ENCODE measurements at regions not wholly inside any gene's neighbourhood (a gene's known extent, or its start where the extent isn't known, plus 50 kb on each side); places are given as distances from the start of the nearest gene placed in this dataset.

DNA sequence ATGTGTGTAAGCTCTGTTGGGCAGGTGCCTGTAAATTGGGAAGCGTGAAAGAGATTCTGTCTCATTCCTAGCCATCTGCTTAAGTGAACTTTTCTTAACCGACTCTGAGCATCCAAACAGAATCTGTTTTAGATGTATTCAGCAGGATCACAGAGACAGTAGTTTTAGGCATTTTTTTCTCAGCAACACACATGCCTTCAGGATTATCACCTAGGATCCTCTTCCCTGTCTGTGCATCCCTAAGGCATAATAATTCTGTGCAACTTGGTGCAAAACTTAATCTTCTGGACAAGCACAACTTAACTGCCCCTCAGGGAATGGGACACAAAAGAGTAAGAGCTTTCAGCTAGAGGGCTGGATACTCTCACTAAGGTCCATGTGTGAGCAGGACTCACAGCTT lies 284.8 kb downstream of the C7orf25 start:
- ChIA-PET CTCF (no interaction called here), POLR2A (no interaction called here)
- H3K27me3 ChIP-seq (ENCODE audit: control insufficient read depth in 2 of 2, insufficient read depth in 2 of 2, low read length in 2 of 2), result no peaks in the 10 kb centered on the region
- H4K20me1 ChIP-seq (replicated peaks; ENCODE audit: control insufficient read depth, extremely low read depth, insufficient read depth, low read length), result no peaks in the 10 kb centered on the region
- no peak overlapping the region for H3K9ac ChIP-seq (replicated peaks; ENCODE audit: extremely low read depth, insufficient read depth, low read length)
- no peak for DNase-seq (ENCODE audit: low read depth, low spot score)
- no TSS peak for BruUV-seq (replicated peaks)
- no peak overlapping the region for H2AFZ ChIP-seq (ENCODE audit: low read depth, low read length)
- no peak overlapping the region for H3K4me2 ChIP-seq (ENCODE audit: insufficient read depth, low read length)
- dilution Hi-C loops (cut with MboI; ENCODE audit: extremely low pct_ligation_motif_present, low sequenced_read_pairs) (no loop called here), intact Hi-C loops (cut with micrococcal nuclease) (no loop called here)
- no peak for FAIRE-seq
- no peaks in the 10 kb centered on the region for H3K79me2 ChIP-seq (ENCODE audit: control insufficient read depth, insufficient read depth, low read length)
- no peaks in the 10 kb centered on the region for H3K36me3 ChIP-seq (ENCODE audit: control insufficient read depth in 2 of 2, extremely low read depth in 1 of 2, insufficient read depth in 2 of 2, low read length in 2 of 2)
- H3K9me1 ChIP-seq (replicated peaks; ENCODE audit: control insufficient read depth, extremely low read depth, insufficient read depth, low read length), result no peaks in the 10 kb centered on the region
- H3K27ac ChIP-seq (ENCODE audit: insufficient read depth, low read depth, low read length), result no peak overlapping the region
- no peak overlapping the region for H3K4me3 ChIP-seq (replicated peaks in 1 of 3; ENCODE audit: insufficient read depth in 1 of 3, low read depth in 1 of 3, low read length in 3 of 3)
- no peaks in the 10 kb centered on the region for H3K9me3 ChIP-seq (replicated peaks; ENCODE audit: control insufficient read depth, insufficient read depth, low read length)
- H3K4me1 ChIP-seq (ENCODE audit: control insufficient read depth, extremely low read depth, insufficient read depth, low read length), result no peaks in the 10 kb centered on the region
- TF ChIP-seq POLR2AphosphoS5 (IDR thresholded peaks at IDR 0.05; ENCODE audit: insufficient read depth, low read depth, low read length) (no peak), GATA2 (IDR thresholded peaks at IDR 0.05; ENCODE audit: insufficient read depth, insufficient read length, low read depth, low read length) (no peak), EZH2 (IDR thresholded peaks at IDR 0.05; ENCODE audit: borderline replicate concordance, low read depth, low read length, severe bottlenecking) (no peak), FOS (IDR thresholded peaks at IDR 0.05; ENCODE audit: borderline replicate concordance, insufficient read depth, low read length) (no peak), JUN (IDR thresholded peaks at IDR 0.05; ENCODE audit: borderline replicate concordance, insufficient read depth, insufficient read length, low read depth) (no peak), MYC (IDR thresholded peaks at IDR 0.05; ENCODE audit: low read depth, low read length) (no peak)
- TF ChIP-seq, protein P1, sequence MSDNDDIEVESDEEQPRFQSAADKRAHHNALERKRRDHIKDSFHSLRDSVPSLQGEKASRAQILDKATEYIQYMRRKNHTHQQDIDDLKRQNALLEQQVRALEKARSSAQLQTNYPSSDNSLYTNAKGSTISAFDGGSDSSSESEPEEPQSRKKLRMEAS (IDR thresholded peaks at IDR 0.05; ENCODE audit: insufficient read depth, insufficient read length), result no peak
- TF ChIP-seq, protein P2, sequence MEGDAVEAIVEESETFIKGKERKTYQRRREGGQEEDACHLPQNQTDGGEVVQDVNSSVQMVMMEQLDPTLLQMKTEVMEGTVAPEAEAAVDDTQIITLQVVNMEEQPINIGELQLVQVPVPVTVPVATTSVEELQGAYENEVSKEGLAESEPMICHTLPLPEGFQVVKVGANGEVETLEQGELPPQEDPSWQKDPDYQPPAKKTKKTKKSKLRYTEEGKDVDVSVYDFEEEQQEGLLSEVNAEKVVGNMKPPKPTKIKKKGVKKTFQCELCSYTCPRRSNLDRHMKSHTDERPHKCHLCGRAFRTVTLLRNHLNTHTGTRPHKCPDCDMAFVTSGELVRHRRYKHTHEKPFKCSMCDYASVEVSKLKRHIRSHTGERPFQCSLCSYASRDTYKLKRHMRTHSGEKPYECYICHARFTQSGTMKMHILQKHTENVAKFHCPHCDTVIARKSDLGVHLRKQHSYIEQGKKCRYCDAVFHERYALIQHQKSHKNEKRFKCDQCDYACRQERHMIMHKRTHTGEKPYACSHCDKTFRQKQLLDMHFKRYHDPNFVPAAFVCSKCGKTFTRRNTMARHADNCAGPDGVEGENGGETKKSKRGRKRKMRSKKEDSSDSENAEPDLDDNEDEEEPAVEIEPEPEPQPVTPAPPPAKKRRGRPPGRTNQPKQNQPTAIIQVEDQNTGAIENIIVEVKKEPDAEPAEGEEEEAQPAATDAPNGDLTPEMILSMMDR (IDR thresholded peaks at IDR 0.05; ENCODE audit: extremely low read depth in 1 of 2, insufficient read depth in 1 of 2, low read depth in 1 of 2, low read length in 2 of 2), result no peak
